Esophagus squamous epithelium (tissue), 5 donors: ENCODE measurements at regions not wholly inside any gene's neighbourhood (a gene's known extent, or its start where the extent isn't known, plus 50 kb on each side); places are given as distances from the start of the nearest gene placed in this dataset.
A peak's percentile ranks its signal among the peaks of the same experiment; 100 is the strongest.

Source experiments
- DNase-seq: peaks from one replicate; lab custom pipeline; 2025; lab: John Stamatoyannopoulos, UW
- H3K27ac ChIP-seq, 4 donors: fragments of 200-600 bp; sonication (generic); one replicate each; pipeline ENCODE4 v1.5.1; 2016 to 2019; ENCODE audit warnings: mild to moderate bottlenecking in 1 of 4
- H3K27me3 ChIP-seq, 4 donors: fragments of 200-600 bp; sonication (generic); 1 replicate in 3 of 4; 2 replicates in 1 of 4; pipeline versions ENCODE4 v1.5.1 to v1.6.0; 2017 to 2021; ENCODE audit warnings: antibody characterized with exemption in 1 of 4
- H3K36me3 ChIP-seq, 3 donors: fragments of 200-600 bp; sonication (generic); one replicate each; pipeline ENCODE4 v1.5.1; 2016 to 2019
- H3K4me1 ChIP-seq, 3 donors: fragments of 200-600 bp; sonication (generic); one replicate each; pipeline ENCODE4 v1.5.1; 2017 to 2019
- H3K4me3 ChIP-seq, 4 donors: fragments of 200-600 bp; sonication (generic); 1 replicate in 3 of 4; 2 replicates in 1 of 4; pipeline ENCODE4 v1.5.1; 2016 to 2019; ENCODE audit warnings: mild to moderate bottlenecking in 2 of 4, moderate library complexity in 1 of 4
- H3K9me3 ChIP-seq, 3 donors: fragments of 200-600 bp; sonication (generic); one replicate each; pipeline ENCODE4 v1.5.1; 2016 to 2019
- CTCF ChIP-seq, 6 experiments: fragments of 450-650 bp in 4 of 6; fragments of 200-600 bp in 2 of 6; sonication (generic) in 2 of 6; IDR thresholded peaks; one replicate each; pipeline ENCODE4 v1.5.1; 2016 to 2019; ENCODE audit warnings: antibody characterized with exemption in 6 of 6, mild to moderate bottlenecking in 4 of 6, moderate library complexity in 4 of 6
- POLR2A ChIP-seq, 4 donors: fragments of 450-650 bp; IDR thresholded peaks; one replicate each; pipeline ENCODE4 v1.6.1; 2017; ENCODE audit warnings: antibody characterized with exemption in 4 of 4, mild to moderate bottlenecking in 4 of 4, moderate library complexity in 3 of 4
- WGBS, 2 donors: methylation state at CpG; one replicate each; pipeline ENCODE4 v1.1.5; 2018; 5-methylcytosine and 5-hydroxymethylcytosine counted together
- intact Hi-C: fragments of 100-400 bp; cut with DNase I; formaldehyde crosslinking; loops from one replicate; pipeline ENCODE4 v1.15.0; 2022
- donor health status: DM: yes; HTN: yes; CAD: no.

- Histone ChIP-seq H3K4me1 (no peaks in the 10 kb centered on the region), H3K27ac (no peak overlapping the region), H3K9me3 (no peaks in the 10 kb centered on the region), H3K27me3 (no peaks in the 10 kb centered on the region), H3K4me3 (no peak overlapping the region), H3K36me3 (no peaks in the 10 kb centered on the region)
- WGBS, 2 donors, result 42 to 48% methylated on average over 8 of the region's 8 CpGs
- DNase-seq, result no peak
- intact Hi-C loops, result no loop called here
- TF ChIP-seq POLR2A (IDR thresholded peaks at IDR 0.05), result no peak
Measured at GRCh38 chr13:70347947-70348620, 239.8 kb upstream of the KLHL1 start.

GRCh38 chr13:70339738-70340137 is 231.5 kb upstream of the KLHL1 start:
- 48 to 63% methylated on average over 4 of the region's 4 CpGs for WGBS, 2 donors
- no peaks in the 10 kb centered on the region for H3K4me1 ChIP-seq
- no peak overlapping the region for H3K27ac ChIP-seq
- peaks cover 0 to 3% (median 0%) of the 10 kb centered on the region in 3 donors for H3K9me3 ChIP-seq
- intact Hi-C loops, result no loop called here
- TF ChIP-seq CTCF (IDR thresholded peaks at IDR 0.05) (peak in 1 of 6 experiments; percentile 4), POLR2A (IDR thresholded peaks at IDR 0.05) (no peak)
- no peaks in the 10 kb centered on the region for H3K27me3 ChIP-seq
- no peaks in the 10 kb centered on the region for H3K36me3 ChIP-seq
- no peak for DNase-seq
- no peak overlapping the region for H3K4me3 ChIP-seq

- 44 to 53% methylated on average over 1 of the region's 1 CpG for WGBS, 2 donors
- DNase-seq, result no peak
- H3K27ac ChIP-seq, result no peak overlapping the region
- peaks cover 0 to 3% (median 0%) of the 10 kb centered on the region in 3 donors for H3K9me3 ChIP-seq
- H3K27me3 ChIP-seq, result no peaks in the 10 kb centered on the region
- TF ChIP-seq CTCF (IDR thresholded peaks at IDR 0.05) (no peak), POLR2A (IDR thresholded peaks at IDR 0.05) (no peak)
- intact Hi-C loops, result no loop called here
- no peak overlapping the region for H3K4me3 ChIP-seq
- no peaks in the 10 kb centered on the region for H3K36me3 ChIP-seq
- no peaks in the 10 kb centered on the region for H3K4me1 ChIP-seq
Measured at GRCh38 chr13:70338609-70339008, 230.4 kb upstream of the KLHL1 start.

DNA sequence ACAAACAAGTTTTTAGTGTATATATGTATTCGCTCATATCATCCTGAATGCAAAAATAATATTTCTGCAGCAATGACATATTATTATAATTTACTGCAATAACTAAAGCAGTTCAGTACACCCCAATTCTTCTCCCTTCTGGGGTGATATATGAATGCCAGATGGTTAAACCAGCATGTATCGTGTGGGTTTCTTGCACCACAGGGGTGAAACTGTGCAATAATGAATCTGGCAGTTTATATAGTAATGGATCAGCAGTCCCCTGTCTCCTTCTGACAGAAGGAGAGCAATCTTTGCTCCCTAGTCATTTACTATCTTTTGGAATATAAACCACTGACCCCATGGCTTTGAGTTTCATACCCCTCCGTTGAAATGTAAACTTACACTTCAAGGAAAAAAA is 228.6 kb upstream of the KLHL1 start:
- H3K36me3 ChIP-seq, result no peaks in the 10 kb centered on the region
- TF ChIP-seq CTCF (IDR thresholded peaks at IDR 0.05), result no peak
- no peak for TF ChIP-seq POLR2A (IDR thresholded peaks at IDR 0.05)
- H3K4me3 ChIP-seq, result no peak overlapping the region
- WGBS, 2 donors, result 53 to 54% methylated on average over 3 of the region's 3 CpGs
- H3K4me1 ChIP-seq, result no peaks in the 10 kb centered on the region
- peaks cover 0 to 3% (median 0%) of the 10 kb centered on the region in 3 donors for H3K9me3 ChIP-seq
- no peaks in the 10 kb centered on the region for H3K27me3 ChIP-seq
- no peak for DNase-seq
- intact Hi-C loops, result no loop called here
- no peak overlapping the region for H3K27ac ChIP-seq

DNA sequence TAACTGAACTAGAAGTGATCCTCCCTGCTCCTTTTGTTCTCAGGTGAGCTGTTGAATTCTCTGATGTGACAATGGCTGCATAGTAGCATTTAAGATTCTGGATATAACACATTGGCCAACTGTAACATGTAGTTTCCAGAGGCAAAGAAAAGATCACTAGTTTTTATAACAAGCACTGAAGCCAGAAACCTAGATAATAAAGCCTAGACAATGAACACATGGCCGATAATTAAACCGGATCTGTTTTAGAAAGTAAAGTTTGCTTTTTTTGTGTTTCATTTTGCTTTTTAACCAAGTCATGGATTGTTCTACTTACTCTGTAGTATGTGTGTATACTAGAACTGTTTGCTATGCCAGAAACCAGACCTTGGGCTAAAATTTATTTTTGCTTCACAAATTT is 225.5 kb upstream of the KLHL1 start:
- H3K27ac ChIP-seq, result no peak overlapping the region
- 61 to 64% methylated on average over 2 of the region's 2 CpGs for WGBS, 2 donors
- intact Hi-C loops, result no loop called here
- no peaks in the 10 kb centered on the region for H3K36me3 ChIP-seq
- no peaks in the 10 kb centered on the region for H3K4me1 ChIP-seq
- H3K4me3 ChIP-seq, result no peak overlapping the region
- peaks cover 0 to 3% (median 0%) of the 10 kb centered on the region in 3 donors for H3K9me3 ChIP-seq
- TF ChIP-seq POLR2A (IDR thresholded peaks at IDR 0.05) (no peak), CTCF (IDR thresholded peaks at IDR 0.05) (no peak)
- no peak for DNase-seq
- no peaks in the 10 kb centered on the region for H3K27me3 ChIP-seq
